ENCODE measurements at regions not wholly inside any gene's neighbourhood (a gene's known extent, or its start where the extent isn't known, plus 50 kb on each side); places are given as distances from the start of the nearest gene placed in this dataset.

DNA sequence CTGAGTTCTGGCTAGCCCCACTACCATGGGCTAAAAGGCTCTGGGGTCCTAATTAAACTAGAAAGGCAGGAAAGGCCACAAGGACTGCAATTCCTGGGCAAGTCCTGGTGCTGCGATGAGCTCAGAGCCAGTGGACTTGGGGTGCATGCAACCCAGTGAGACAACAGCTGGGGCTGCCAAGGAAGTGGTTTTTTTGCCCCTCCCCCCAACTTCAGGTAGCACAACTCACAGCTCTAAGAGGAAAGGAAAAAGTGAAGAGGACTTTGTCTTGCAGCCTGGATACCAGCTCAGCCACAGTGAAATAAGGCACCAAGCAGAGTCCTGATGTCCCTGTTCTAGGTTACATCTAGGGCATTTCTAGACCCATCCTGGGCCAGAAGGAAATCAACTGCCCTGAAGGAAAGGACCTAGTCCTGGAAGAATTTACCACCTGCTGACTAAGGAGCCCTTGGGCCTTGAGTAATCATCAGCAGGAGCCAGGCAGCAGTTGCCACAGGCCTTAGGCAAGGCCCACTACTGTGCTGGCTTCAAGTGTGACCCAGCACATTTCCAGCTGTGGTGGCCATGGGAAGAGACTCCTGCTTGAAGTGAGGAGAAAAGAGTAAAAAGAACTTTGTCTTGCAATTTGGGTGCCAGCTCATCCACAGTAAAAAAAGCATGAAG lies 358.4 kb downstream of the BTBD3 start:
- no peak overlapping the region for H3K27ac ChIP-seq (ENCODE audit: low read depth, low read length)
- H3K27me3 ChIP-seq (ENCODE audit: control insufficient read depth in 5 of 5, insufficient read depth in 4 of 5, low read length in 5 of 5) = no peaks in the 10 kb centered on the region
- no peak overlapping the region for H3K9ac ChIP-seq (ENCODE audit: low read length in 5 of 5)
- no peaks in the 10 kb centered on the region for H3K4me1 ChIP-seq (ENCODE audit: control insufficient read depth in 5 of 5, insufficient read depth in 5 of 5, low read length in 5 of 5)
- no peaks in the 10 kb centered on the region for H3K9me3 ChIP-seq (ENCODE audit: control insufficient read depth in 5 of 5, low read length in 5 of 5)
- no peaks in the 10 kb centered on the region for H3K36me3 ChIP-seq (ENCODE audit: control insufficient read depth in 5 of 5, insufficient read depth in 5 of 5, low read length in 5 of 5)
- no peak overlapping the region for H3K4me3 ChIP-seq (ENCODE audit: low read depth in 1 of 5, low read length in 5 of 5)

DNA sequence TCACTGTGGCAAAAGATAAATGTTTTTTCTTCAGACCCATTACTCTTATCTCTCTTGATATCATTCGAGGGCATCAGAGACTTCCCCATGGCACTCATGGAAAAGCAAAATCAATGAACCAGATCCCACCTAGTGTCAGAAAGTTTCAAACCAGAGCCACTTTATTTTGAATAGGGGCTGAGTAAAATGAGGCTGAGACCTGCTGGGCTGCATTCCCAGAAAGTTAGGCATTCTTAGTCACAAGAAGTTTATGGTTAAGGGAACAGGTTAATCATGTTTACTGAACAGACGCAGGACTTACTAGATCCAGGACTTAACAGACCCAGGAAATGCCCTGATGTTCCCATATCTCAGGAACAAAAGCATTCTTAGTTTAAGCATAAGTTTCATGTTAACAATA lies 369.9 kb downstream of the BTBD3 start:
- no peak overlapping the region for H3K9ac ChIP-seq (ENCODE audit: low read length in 5 of 5)
- peaks cover 0 to 6% (median 0%) of the 10 kb centered on the region in 5 donors for H3K9me3 ChIP-seq (ENCODE audit: control insufficient read depth in 5 of 5, low read length in 5 of 5)
- H3K4me1 ChIP-seq (ENCODE audit: control insufficient read depth in 5 of 5, insufficient read depth in 5 of 5, low read length in 5 of 5) = no peaks in the 10 kb centered on the region
- no peak overlapping the region for H3K4me3 ChIP-seq (ENCODE audit: low read depth in 1 of 5, low read length in 5 of 5)
- no peak overlapping the region for H3K27ac ChIP-seq (ENCODE audit: low read depth, low read length)
- H3K36me3 ChIP-seq (ENCODE audit: control insufficient read depth in 5 of 5, insufficient read depth in 5 of 5, low read length in 5 of 5) = no peaks in the 10 kb centered on the region
- no peaks in the 10 kb centered on the region for H3K27me3 ChIP-seq (ENCODE audit: control insufficient read depth in 5 of 5, insufficient read depth in 4 of 5, low read length in 5 of 5)

DNA sequence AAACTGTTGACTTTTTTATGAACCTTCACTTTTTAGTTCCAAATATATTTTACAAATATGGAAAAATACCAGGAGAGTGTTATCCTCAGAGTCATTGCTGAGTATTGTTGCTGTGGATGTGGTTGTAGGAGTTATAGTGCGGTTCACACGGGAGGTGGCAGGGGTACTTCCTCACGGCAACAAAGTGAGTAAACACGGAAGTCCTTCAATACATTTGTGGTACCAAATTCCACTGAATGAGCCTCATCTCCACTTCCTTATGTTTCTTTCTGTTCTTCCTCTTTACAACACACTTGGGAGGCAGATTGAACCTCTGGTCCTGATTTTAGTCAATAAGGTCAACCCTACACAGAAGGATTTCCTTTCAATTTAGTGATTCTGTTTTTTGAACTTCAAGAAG lies 371.8 kb downstream of the BTBD3 start:
- no peak overlapping the region for H3K27ac ChIP-seq (ENCODE audit: low read depth, low read length)
- no peaks in the 10 kb centered on the region for H3K4me1 ChIP-seq (ENCODE audit: control insufficient read depth in 5 of 5, insufficient read depth in 5 of 5, low read length in 5 of 5)
- no peak overlapping the region for H3K9ac ChIP-seq (ENCODE audit: low read length in 5 of 5)
- no peak overlapping the region for H3K4me3 ChIP-seq (ENCODE audit: low read depth in 1 of 5, low read length in 5 of 5)
- no peaks in the 10 kb centered on the region for H3K27me3 ChIP-seq (ENCODE audit: control insufficient read depth in 5 of 5, insufficient read depth in 4 of 5, low read length in 5 of 5)
- H3K36me3 ChIP-seq (ENCODE audit: control insufficient read depth in 5 of 5, insufficient read depth in 5 of 5, low read length in 5 of 5) = no peaks in the 10 kb centered on the region
- H3K9me3 ChIP-seq (ENCODE audit: control insufficient read depth in 5 of 5, low read length in 5 of 5) = peaks cover 0 to 8% (median 0%) of the 10 kb centered on the region in 5 donors

- Histone ChIP-seq H3K9ac (ENCODE audit: low read length in 5 of 5) (no peak overlapping the region), H3K27me3 (ENCODE audit: control insufficient read depth in 5 of 5, insufficient read depth in 4 of 5, low read length in 5 of 5) (no peaks in the 10 kb centered on the region), H3K9me3 (ENCODE audit: control insufficient read depth in 5 of 5, low read length in 5 of 5) (peaks cover 0 to 8% (median 0%) of the 10 kb centered on the region in 5 donors), H3K36me3 (ENCODE audit: control insufficient read depth in 5 of 5, insufficient read depth in 5 of 5, low read length in 5 of 5) (no peaks in the 10 kb centered on the region), H3K27ac (ENCODE audit: low read depth, low read length) (no peak overlapping the region), H3K4me3 (ENCODE audit: low read depth in 1 of 5, low read length in 5 of 5) (no peak overlapping the region), H3K4me1 (ENCODE audit: control insufficient read depth in 5 of 5, insufficient read depth in 5 of 5, low read length in 5 of 5) (no peaks in the 10 kb centered on the region)
Observed at GRCh38 chr20:12291386-12291785, 373.7 kb downstream of the BTBD3 start.

DNA sequence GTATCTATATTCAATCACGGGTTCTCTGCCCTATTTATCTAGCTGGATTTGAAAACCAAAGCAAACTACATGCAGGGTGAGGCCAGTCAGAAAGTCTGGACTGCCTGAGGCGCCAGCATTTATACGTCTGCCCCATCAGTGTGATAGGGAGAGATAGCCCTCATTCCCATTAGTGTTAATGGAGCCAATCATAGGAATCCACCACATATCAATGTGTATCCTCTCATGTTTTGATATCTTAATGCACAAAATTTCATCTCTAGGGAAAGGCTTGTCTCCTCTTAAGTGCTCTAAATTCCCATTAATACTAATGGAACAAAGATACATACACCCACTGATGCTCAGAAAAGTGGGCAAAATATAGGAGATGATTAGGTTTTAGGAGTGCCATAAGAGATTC lies 376.2 kb downstream of the BTBD3 start:
- no peak overlapping the region for H3K27ac ChIP-seq (ENCODE audit: low read depth, low read length)
- no peaks in the 10 kb centered on the region for H3K4me1 ChIP-seq (ENCODE audit: control insufficient read depth in 5 of 5, insufficient read depth in 5 of 5, low read length in 5 of 5)
- H3K9ac ChIP-seq (ENCODE audit: low read length in 5 of 5) = no peak overlapping the region
- H3K27me3 ChIP-seq (ENCODE audit: control insufficient read depth in 5 of 5, insufficient read depth in 4 of 5, low read length in 5 of 5) = no peaks in the 10 kb centered on the region
- H3K4me3 ChIP-seq (ENCODE audit: low read depth in 1 of 5, low read length in 5 of 5) = no peak overlapping the region
- peaks cover 0 to 17% (median 5%) of the 10 kb centered on the region in 5 donors for H3K9me3 ChIP-seq (ENCODE audit: control insufficient read depth in 5 of 5, low read length in 5 of 5)
- no peaks in the 10 kb centered on the region for H3K36me3 ChIP-seq (ENCODE audit: control insufficient read depth in 5 of 5, insufficient read depth in 5 of 5, low read length in 5 of 5)

GRCh38 chr20:12294678-12295077 lies 377.0 kb downstream of the BTBD3 start:
- Histone ChIP-seq H3K4me1 (ENCODE audit: control insufficient read depth in 5 of 5, insufficient read depth in 5 of 5, low read length in 5 of 5) (no peaks in the 10 kb centered on the region), H3K4me3 (ENCODE audit: low read depth in 1 of 5, low read length in 5 of 5) (no peak overlapping the region), H3K36me3 (ENCODE audit: control insufficient read depth in 5 of 5, insufficient read depth in 5 of 5, low read length in 5 of 5) (no peaks in the 10 kb centered on the region), H3K27me3 (ENCODE audit: control insufficient read depth in 5 of 5, insufficient read depth in 4 of 5, low read length in 5 of 5) (no peaks in the 10 kb centered on the region), H3K9ac (ENCODE audit: low read length in 5 of 5) (no peak overlapping the region), H3K27ac (ENCODE audit: low read depth, low read length) (no peak overlapping the region), H3K9me3 (ENCODE audit: control insufficient read depth in 5 of 5, low read length in 5 of 5) (peaks cover 0 to 17% (median 5%) of the 10 kb centered on the region in 5 donors)

- Histone ChIP-seq H3K27ac (ENCODE audit: low read depth, low read length) (peak overlapping the region; percentile 57), H3K9me3 (ENCODE audit: control insufficient read depth in 5 of 5, low read length in 5 of 5) (peaks cover 0 to 6% (median 3%) of the 10 kb centered on the region in 5 donors)
Observed at GRCh38 chr20:12305188-12305950, 387.7 kb downstream of the BTBD3 start.

GRCh38 chr20:12306107-12306506 lies 388.4 kb downstream of the BTBD3 start:
- peaks cover 0 to 9% (median 3%) of the 10 kb centered on the region in 5 donors for H3K9me3 ChIP-seq (ENCODE audit: control insufficient read depth in 5 of 5, low read length in 5 of 5)
- H3K27me3 ChIP-seq (ENCODE audit: control insufficient read depth in 5 of 5, insufficient read depth in 4 of 5, low read length in 5 of 5) = no peaks in the 10 kb centered on the region
- peak overlapping the region in 2 of 5 donors; percentile 3 to 33 for H3K4me3 ChIP-seq (ENCODE audit: low read depth in 1 of 5, low read length in 5 of 5)
- H3K36me3 ChIP-seq (ENCODE audit: control insufficient read depth in 5 of 5, insufficient read depth in 5 of 5, low read length in 5 of 5) = no peaks in the 10 kb centered on the region
- H3K9ac ChIP-seq (ENCODE audit: low read length in 5 of 5) = peak overlapping the region in 2 of 5 donors; percentile 13 to 51
- peaks cover 5 to 35% (median 24%) of the 10 kb centered on the region in 5 donors for H3K4me1 ChIP-seq (ENCODE audit: control insufficient read depth in 5 of 5, insufficient read depth in 5 of 5, low read length in 5 of 5)
- H3K27ac ChIP-seq (ENCODE audit: low read depth, low read length) = peak overlapping the region; percentile 57

More at GRCh38 chr20:12305188-12305950, 387.7 kb downstream of the BTBD3 start:
- Histone ChIP-seq H3K4me3 (ENCODE audit: low read depth in 1 of 5, low read length in 5 of 5) (no peak overlapping the region), H3K9ac (ENCODE audit: low read length in 5 of 5) (peak overlapping the region in 1 of 5 donors; percentile 51), H3K27me3 (ENCODE audit: control insufficient read depth in 5 of 5, insufficient read depth in 4 of 5, low read length in 5 of 5) (no peaks in the 10 kb centered on the region), H3K4me1 (ENCODE audit: control insufficient read depth in 5 of 5, insufficient read depth in 5 of 5, low read length in 5 of 5) (peaks cover 5 to 31% (median 21%) of the 10 kb centered on the region in 5 donors), H3K36me3 (ENCODE audit: control insufficient read depth in 5 of 5, insufficient read depth in 5 of 5, low read length in 5 of 5) (no peaks in the 10 kb centered on the region)

DNA sequence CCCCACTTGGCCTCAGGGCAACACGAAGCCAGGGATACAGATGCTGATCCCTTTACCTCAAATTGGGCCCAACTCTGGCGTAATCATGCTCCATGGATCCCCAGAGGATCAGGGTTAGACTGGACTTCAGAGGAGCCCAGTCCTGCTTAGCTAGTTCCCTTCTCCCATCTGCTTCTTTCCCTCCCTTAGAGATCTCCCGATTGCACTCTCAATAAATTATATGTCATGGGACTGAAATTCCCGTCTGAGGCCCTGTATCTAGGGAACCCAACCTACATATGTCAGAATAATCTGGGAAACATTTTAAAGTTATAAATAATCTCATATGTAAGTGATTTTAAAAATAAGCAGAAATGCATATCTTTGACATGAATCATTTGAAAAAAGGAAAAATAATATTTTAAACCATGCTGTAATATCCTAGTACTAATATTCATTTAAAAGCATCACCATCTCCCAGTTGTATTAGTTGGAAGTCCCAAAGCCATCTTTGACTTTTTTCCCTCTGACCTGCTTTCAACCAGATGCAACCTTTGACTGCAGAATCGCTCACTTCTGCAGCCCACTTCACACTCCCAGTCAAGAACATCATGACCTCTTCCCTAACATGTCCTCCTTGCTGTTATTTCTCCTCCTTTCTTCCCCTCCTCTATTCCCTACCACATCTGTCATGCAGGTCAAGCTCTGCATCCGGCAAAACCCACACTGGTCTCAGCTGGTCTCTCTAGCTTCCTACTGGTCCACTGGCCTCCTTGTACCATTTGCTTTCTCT lies 393.6 kb downstream of the BTBD3 start:
- no peak overlapping the region for H3K27ac ChIP-seq (ENCODE audit: low read depth, low read length)
- H3K36me3 ChIP-seq (ENCODE audit: control insufficient read depth in 5 of 5, insufficient read depth in 5 of 5, low read length in 5 of 5) = no peaks in the 10 kb centered on the region
- H3K9ac ChIP-seq (ENCODE audit: low read length in 5 of 5) = no peak overlapping the region
- peaks cover 0 to 17% (median 9%) of the 10 kb centered on the region in 5 donors for H3K4me1 ChIP-seq (ENCODE audit: control insufficient read depth in 5 of 5, insufficient read depth in 5 of 5, low read length in 5 of 5)
- no peak overlapping the region for H3K4me3 ChIP-seq (ENCODE audit: low read depth in 1 of 5, low read length in 5 of 5)
- H3K9me3 ChIP-seq (ENCODE audit: control insufficient read depth in 5 of 5, low read length in 5 of 5) = peaks cover 0 to 9% (median 3%) of the 10 kb centered on the region in 5 donors
- no peaks in the 10 kb centered on the region for H3K27me3 ChIP-seq (ENCODE audit: control insufficient read depth in 5 of 5, insufficient read depth in 4 of 5, low read length in 5 of 5)

Measured in subcutaneous abdominal adipose tissue (tissue), 5 donors.